Tibial nerve (tissue), 3 donors: ENCODE measurements at regions not wholly inside any gene's neighbourhood (a gene's known extent, or its start where the extent isn't known, plus 50 kb on each side); places are given as distances from the start of the nearest gene placed in this dataset.

Experiments
- CTCF ChIP-seq, 5 experiments: fragments of 200-600 bp in 3 of 5; fragments of 450-650 bp in 2 of 5; sonication (generic) in 3 of 5; IDR thresholded peaks; one replicate each; pipeline ENCODE4 v1.5.1; 2016 to 2019; ENCODE audit warnings: antibody characterized with exemption in 5 of 5, mild to moderate bottlenecking in 3 of 5, moderate library complexity in 2 of 5
- POLR2A ChIP-seq, 2 donors: fragments of 450-650 bp; IDR thresholded peaks; one replicate each; pipeline ENCODE4 v1.6.1; 2017; ENCODE audit warnings: antibody characterized with exemption in 2 of 2, mild to moderate bottlenecking in 2 of 2, moderate library complexity in 2 of 2

GRCh38 chr5:166281433-166281832 is 2010.0 kb upstream of the WWC1 start:
- no peak for TF ChIP-seq CTCF (IDR thresholded peaks at IDR 0.05)
- TF ChIP-seq POLR2A (IDR thresholded peaks at IDR 0.05), result no peak
